ENCODE measurements at regions not wholly inside any gene's neighbourhood (a gene's known extent, or its start where the extent isn't known, plus 50 kb on each side); places are given as distances from the start of the nearest gene placed in this dataset.

DNA sequence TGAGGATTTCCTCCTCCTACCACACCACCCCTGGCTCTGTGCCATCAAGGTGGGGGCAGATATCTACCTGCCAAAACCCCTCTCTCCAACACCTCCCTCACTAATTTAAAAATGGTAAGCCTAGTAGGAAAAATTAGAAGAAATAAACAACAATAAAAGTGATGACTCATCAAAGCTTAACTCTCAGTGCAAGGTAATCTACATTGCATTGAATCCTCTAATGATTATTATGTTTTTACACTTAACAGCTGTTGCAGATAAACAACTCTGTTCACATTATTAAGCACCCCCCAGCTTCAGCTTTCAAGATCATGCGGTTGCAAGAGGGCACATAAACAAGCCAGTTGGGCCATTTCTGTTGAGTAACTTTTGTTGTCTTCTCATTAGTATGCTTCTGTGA, 396.1 kb upstream of the ATP11B start:
- no peaks in the 10 kb centered on the region for H3K79me2 ChIP-seq (ENCODE audit: control insufficient read depth, insufficient read depth, low read length, unreplicated experiment)
- H2AFZ ChIP-seq (ENCODE audit: low read length, unreplicated experiment): no peak overlapping the region
- H3K36me3 ChIP-seq (ENCODE audit: insufficient read depth, low read length): no peaks in the 10 kb centered on the region
- H3K27me3 ChIP-seq (ENCODE audit: insufficient read depth, low read length): no peaks in the 10 kb centered on the region
- no peak overlapping the region for H3K27ac ChIP-seq (ENCODE audit: low read depth, low read length)
- H3K4me3 ChIP-seq (ENCODE audit: low read depth, low read length): no peak overlapping the region
- H3K4me1 ChIP-seq (ENCODE audit: control insufficient read depth, insufficient read depth, low read length, unreplicated experiment): no peaks in the 10 kb centered on the region

- no peaks in the 10 kb centered on the region for H3K36me3 ChIP-seq (ENCODE audit: insufficient read depth, low read length)
- H3K4me1 ChIP-seq (ENCODE audit: control insufficient read depth, insufficient read depth, low read length, unreplicated experiment): no peaks in the 10 kb centered on the region
- H3K27me3 ChIP-seq (ENCODE audit: insufficient read depth, low read length): no peaks in the 10 kb centered on the region
- no peak overlapping the region for H3K4me3 ChIP-seq (ENCODE audit: low read depth, low read length)
- no peaks in the 10 kb centered on the region for H3K79me2 ChIP-seq (ENCODE audit: control insufficient read depth, insufficient read depth, low read length, unreplicated experiment)
- H2AFZ ChIP-seq (ENCODE audit: low read length, unreplicated experiment): no peak overlapping the region
- H3K27ac ChIP-seq (ENCODE audit: low read depth, low read length): no peak overlapping the region
Observed at GRCh38 chr3:182399978-182400737, 393.1 kb upstream of the ATP11B start.

- H3K27me3 ChIP-seq (ENCODE audit: insufficient read depth, low read length): no peaks in the 10 kb centered on the region
- no peaks in the 10 kb centered on the region for H3K36me3 ChIP-seq (ENCODE audit: insufficient read depth, low read length)
- no peak overlapping the region for H3K27ac ChIP-seq (ENCODE audit: low read depth, low read length)
- H3K79me2 ChIP-seq (ENCODE audit: control insufficient read depth, insufficient read depth, low read length, unreplicated experiment): no peaks in the 10 kb centered on the region
- no peak overlapping the region for H2AFZ ChIP-seq (ENCODE audit: low read length, unreplicated experiment)
- H3K4me3 ChIP-seq (ENCODE audit: low read depth, low read length): no peak overlapping the region
- no peaks in the 10 kb centered on the region for H3K4me1 ChIP-seq (ENCODE audit: control insufficient read depth, insufficient read depth, low read length, unreplicated experiment)
Observed at GRCh38 chr3:182400838-182401237, 392.5 kb upstream of the ATP11B start.

GRCh38 chr3:182404031-182404430, 389.3 kb upstream of the ATP11B start:
- no peaks in the 10 kb centered on the region for H3K27me3 ChIP-seq (ENCODE audit: insufficient read depth, low read length)
- no peak overlapping the region for H3K27ac ChIP-seq (ENCODE audit: low read depth, low read length)
- no peaks in the 10 kb centered on the region for H3K79me2 ChIP-seq (ENCODE audit: control insufficient read depth, insufficient read depth, low read length, unreplicated experiment)
- H3K4me1 ChIP-seq (ENCODE audit: control insufficient read depth, insufficient read depth, low read length, unreplicated experiment): no peaks in the 10 kb centered on the region
- no peak overlapping the region for H3K4me3 ChIP-seq (ENCODE audit: low read depth, low read length)
- H3K36me3 ChIP-seq (ENCODE audit: insufficient read depth, low read length): no peaks in the 10 kb centered on the region
- H2AFZ ChIP-seq (ENCODE audit: low read length, unreplicated experiment): no peak overlapping the region

- Histone ChIP-seq H3K79me2 (ENCODE audit: control insufficient read depth, insufficient read depth, low read length, unreplicated experiment) (no peaks in the 10 kb centered on the region), H3K4me1 (ENCODE audit: control insufficient read depth, insufficient read depth, low read length, unreplicated experiment) (no peaks in the 10 kb centered on the region), H3K27ac (ENCODE audit: low read depth, low read length) (no peak overlapping the region), H3K36me3 (ENCODE audit: insufficient read depth, low read length) (no peaks in the 10 kb centered on the region), H3K27me3 (ENCODE audit: insufficient read depth, low read length) (no peaks in the 10 kb centered on the region), H3K4me3 (ENCODE audit: low read depth, low read length) (no peak overlapping the region), H2AFZ (ENCODE audit: low read length, unreplicated experiment) (no peak overlapping the region)
Observed at GRCh38 chr3:182405759-182406158, 387.5 kb upstream of the ATP11B start.

DNA sequence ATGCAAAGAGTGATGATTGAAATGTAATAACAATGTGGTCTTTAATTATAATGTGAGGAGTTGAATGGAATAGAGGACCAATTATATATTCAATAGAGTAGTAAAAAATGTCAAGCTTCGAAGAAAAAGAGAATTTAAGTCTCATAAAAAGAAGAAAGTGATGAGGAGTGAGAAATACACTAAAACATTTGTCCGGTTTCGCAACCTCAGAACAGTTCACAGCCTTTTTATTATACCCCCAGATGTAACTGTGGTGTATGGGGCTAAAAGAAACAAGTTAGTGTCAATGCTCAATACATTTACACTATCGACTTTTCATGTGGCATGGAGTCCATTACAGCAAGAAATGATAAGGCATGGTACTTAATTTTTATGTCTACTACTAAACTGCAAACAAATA, 386.5 kb upstream of the ATP11B start:
- Histone ChIP-seq H3K79me2 (ENCODE audit: control insufficient read depth, insufficient read depth, low read length, unreplicated experiment) (no peaks in the 10 kb centered on the region), H3K27ac (ENCODE audit: low read depth, low read length) (no peak overlapping the region), H3K27me3 (ENCODE audit: insufficient read depth, low read length) (no peaks in the 10 kb centered on the region), H3K4me3 (ENCODE audit: low read depth, low read length) (no peak overlapping the region), H2AFZ (ENCODE audit: low read length, unreplicated experiment) (no peak overlapping the region), H3K4me1 (ENCODE audit: control insufficient read depth, insufficient read depth, low read length, unreplicated experiment) (no peaks in the 10 kb centered on the region), H3K36me3 (ENCODE audit: insufficient read depth, low read length) (no peaks in the 10 kb centered on the region)

DNA sequence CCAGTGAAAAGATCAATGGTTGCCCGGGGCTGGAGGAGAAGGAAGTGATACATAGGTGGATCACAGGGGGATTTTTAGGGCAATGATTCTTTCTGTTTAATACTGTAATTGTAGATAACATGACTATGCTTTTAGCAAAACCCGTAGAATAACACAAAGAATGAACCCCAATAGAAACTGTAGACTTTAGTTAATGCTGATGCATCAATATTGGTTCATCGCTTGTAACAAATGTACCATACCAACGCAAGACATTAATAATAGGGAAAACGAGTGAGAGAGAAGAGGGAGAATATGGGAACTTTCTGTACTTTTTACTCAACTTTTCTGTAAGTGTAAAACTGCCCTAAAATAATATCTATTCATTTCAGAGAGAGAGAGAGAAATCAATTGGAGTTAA, 383.3 kb upstream of the ATP11B start:
- H3K36me3 ChIP-seq (ENCODE audit: insufficient read depth, low read length): no peaks in the 10 kb centered on the region
- no peaks in the 10 kb centered on the region for H3K27me3 ChIP-seq (ENCODE audit: insufficient read depth, low read length)
- H3K4me1 ChIP-seq (ENCODE audit: control insufficient read depth, insufficient read depth, low read length, unreplicated experiment): no peaks in the 10 kb centered on the region
- no peak overlapping the region for H2AFZ ChIP-seq (ENCODE audit: low read length, unreplicated experiment)
- H3K4me3 ChIP-seq (ENCODE audit: low read depth, low read length): no peak overlapping the region
- H3K79me2 ChIP-seq (ENCODE audit: control insufficient read depth, insufficient read depth, low read length, unreplicated experiment): no peaks in the 10 kb centered on the region
- H3K27ac ChIP-seq (ENCODE audit: low read depth, low read length): no peak overlapping the region

DNA sequence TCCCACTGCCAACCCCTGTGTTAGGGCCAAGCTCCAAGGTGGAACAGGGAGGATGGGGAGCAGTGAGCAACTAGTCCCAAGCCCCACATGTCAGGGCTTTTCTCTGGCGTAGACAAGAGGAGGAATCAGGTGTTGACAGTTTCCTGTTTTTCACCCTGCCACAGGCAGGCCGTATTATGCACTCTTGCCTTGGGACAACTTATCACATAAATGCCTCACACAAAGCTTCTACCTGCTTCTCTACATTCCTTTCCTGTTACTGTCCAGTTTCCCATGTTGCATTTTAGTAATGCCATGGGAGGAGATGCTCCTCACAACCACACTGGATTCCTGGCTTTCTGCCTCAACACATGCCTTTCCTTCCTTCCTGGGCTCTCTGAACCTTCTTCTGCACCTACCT, 381.2 kb upstream of the ATP11B start:
- Histone ChIP-seq H3K4me1 (ENCODE audit: control insufficient read depth, insufficient read depth, low read length, unreplicated experiment) (no peaks in the 10 kb centered on the region), H3K27ac (ENCODE audit: low read depth, low read length) (no peak overlapping the region), H3K36me3 (ENCODE audit: insufficient read depth, low read length) (no peaks in the 10 kb centered on the region), H3K4me3 (ENCODE audit: low read depth, low read length) (no peak overlapping the region), H3K79me2 (ENCODE audit: control insufficient read depth, insufficient read depth, low read length, unreplicated experiment) (no peaks in the 10 kb centered on the region), H2AFZ (ENCODE audit: low read length, unreplicated experiment) (no peak overlapping the region), H3K27me3 (ENCODE audit: insufficient read depth, low read length) (no peaks in the 10 kb centered on the region)

- Histone ChIP-seq H3K36me3 (ENCODE audit: insufficient read depth, low read length) (no peaks in the 10 kb centered on the region), H3K27me3 (ENCODE audit: insufficient read depth, low read length) (no peaks in the 10 kb centered on the region), H3K27ac (ENCODE audit: low read depth, low read length) (no peak overlapping the region), H3K4me3 (ENCODE audit: low read depth, low read length) (no peak overlapping the region), H3K79me2 (ENCODE audit: control insufficient read depth, insufficient read depth, low read length, unreplicated experiment) (no peaks in the 10 kb centered on the region), H2AFZ (ENCODE audit: low read length, unreplicated experiment) (no peak overlapping the region), H3K4me1 (ENCODE audit: control insufficient read depth, insufficient read depth, low read length, unreplicated experiment) (no peaks in the 10 kb centered on the region)
Observed at GRCh38 chr3:182413061-182413460, 380.2 kb upstream of the ATP11B start.

- H3K4me3 ChIP-seq (ENCODE audit: low read depth, low read length): no peak overlapping the region
- H3K79me2 ChIP-seq (ENCODE audit: control insufficient read depth, insufficient read depth, low read length, unreplicated experiment): no peaks in the 10 kb centered on the region
- no peaks in the 10 kb centered on the region for H3K4me1 ChIP-seq (ENCODE audit: control insufficient read depth, insufficient read depth, low read length, unreplicated experiment)
- H2AFZ ChIP-seq (ENCODE audit: low read length, unreplicated experiment): no peak overlapping the region
- H3K36me3 ChIP-seq (ENCODE audit: insufficient read depth, low read length): no peaks in the 10 kb centered on the region
- H3K27ac ChIP-seq (ENCODE audit: low read depth, low read length): no peak overlapping the region
- no peaks in the 10 kb centered on the region for H3K27me3 ChIP-seq (ENCODE audit: insufficient read depth, low read length)
Observed at GRCh38 chr3:182413682-182414081, 379.6 kb upstream of the ATP11B start.

DNA sequence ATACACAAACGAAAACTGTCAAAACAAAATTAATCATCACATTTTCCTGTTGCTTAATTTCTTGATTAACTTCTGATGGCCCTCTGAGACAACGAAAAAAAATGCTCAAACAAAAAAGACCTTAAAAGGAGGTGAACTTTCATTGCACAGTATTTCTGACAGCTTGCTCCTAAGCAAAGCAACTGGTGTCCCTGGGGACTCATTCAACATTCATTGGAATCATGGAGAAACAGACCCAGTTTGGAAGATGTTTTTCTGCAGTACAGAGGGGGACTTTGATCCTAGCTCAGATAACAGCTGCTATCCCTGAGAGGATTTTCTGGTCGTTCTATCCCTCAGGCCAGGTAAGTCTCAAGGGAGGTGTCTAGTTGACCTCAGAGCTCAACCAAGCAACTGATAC, 378.7 kb upstream of the ATP11B start:
- Histone ChIP-seq H3K27me3 (ENCODE audit: insufficient read depth, low read length) (no peaks in the 10 kb centered on the region), H3K27ac (ENCODE audit: low read depth, low read length) (no peak overlapping the region), H3K4me1 (ENCODE audit: control insufficient read depth, insufficient read depth, low read length, unreplicated experiment) (no peaks in the 10 kb centered on the region), H2AFZ (ENCODE audit: low read length, unreplicated experiment) (no peak overlapping the region), H3K36me3 (ENCODE audit: insufficient read depth, low read length) (no peaks in the 10 kb centered on the region), H3K4me3 (ENCODE audit: low read depth, low read length) (no peak overlapping the region), H3K79me2 (ENCODE audit: control insufficient read depth, insufficient read depth, low read length, unreplicated experiment) (no peaks in the 10 kb centered on the region)
